HG03045 (cell line): ENCODE measurements at regions not wholly inside any gene's neighbourhood (a gene's known extent, or its start where the extent isn't known, plus 50 kb on each side); places are given as distances from the start of the nearest gene placed in this dataset.

Experiments
- ATAC-seq: cut with Tn5 transposase; IDR thresholded peaks from one replicate; pipeline ENCODE4 v1.9.1; 2021; ENCODE audit warnings: mild to moderate bottlenecking, moderate library complexity; ENCODE audit not compliant: unreplicated experiment

GRCh38 chr17:73879987-73880386 lies 235.7 kb upstream of the SDK2 start:
- no peak for ATAC-seq

GRCh38 chr17:73882590-73882989 lies 238.3 kb upstream of the SDK2 start:
- ATAC-seq = no peak

DNA sequence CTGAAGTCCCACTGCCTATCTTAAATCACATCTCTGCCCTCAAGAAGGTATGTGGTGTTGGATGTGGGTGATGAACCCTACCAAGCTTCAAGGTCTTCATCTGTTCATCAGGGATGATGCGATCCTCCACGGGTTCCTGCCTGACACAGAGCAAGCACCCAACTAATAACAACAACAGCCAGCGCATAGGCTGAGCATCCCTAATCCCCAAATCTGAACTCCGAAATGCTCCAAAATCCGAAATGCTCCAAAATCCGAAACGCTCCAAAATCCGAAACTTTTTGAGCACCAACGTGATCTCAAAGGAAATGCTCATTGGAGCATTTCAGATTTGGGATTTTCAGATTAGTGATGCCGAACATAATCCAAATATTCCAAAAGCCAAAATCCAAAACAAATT lies 238.9 kb upstream of the SDK2 start:
- no peak for ATAC-seq

DNA sequence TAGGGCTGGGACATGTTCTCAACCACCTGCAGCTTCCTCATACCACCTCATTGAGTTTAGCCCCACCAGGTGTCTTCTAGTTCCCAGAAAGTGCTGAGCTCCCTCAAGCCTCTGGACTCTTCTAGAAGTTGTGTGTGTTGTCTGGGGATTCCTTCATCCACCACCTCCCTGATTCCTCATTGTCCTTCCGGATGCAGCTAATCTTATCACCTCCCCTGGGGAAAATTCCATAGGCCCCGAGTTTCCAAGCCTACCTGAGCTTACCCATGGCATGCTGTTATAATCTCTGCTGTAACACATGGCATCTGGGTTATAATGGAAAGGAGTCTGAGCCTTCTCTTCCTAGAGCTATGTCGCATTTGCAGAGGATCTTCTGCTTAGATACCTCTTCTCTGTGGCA lies 243.5 kb upstream of the SDK2 start:
- no peak for ATAC-seq

DNA sequence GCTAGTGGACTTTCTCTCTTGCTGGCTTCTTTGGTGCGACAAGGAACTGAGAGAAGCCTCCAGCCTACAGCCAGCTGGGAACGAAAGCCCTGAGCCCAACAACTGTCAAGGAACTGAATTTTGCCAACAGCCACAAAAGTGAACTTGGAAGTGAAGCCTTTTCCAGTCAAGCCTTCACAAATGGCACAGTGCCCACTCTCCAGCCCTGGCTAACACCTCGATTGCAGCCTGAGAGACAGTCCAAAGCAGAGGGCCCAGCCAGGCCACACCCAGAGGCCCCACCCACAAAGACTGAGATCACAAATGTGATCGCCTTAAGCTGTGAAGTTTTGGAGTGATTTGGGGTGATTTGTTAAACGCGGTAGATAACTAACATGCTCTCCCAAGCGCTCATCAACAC lies 244.6 kb upstream of the SDK2 start:
- ATAC-seq = no peak

- ATAC-seq = no peak
Observed at GRCh38 chr17:73889439-73889838, 245.2 kb upstream of the SDK2 start.

GRCh38 chr17:73890831-73891405 lies 246.7 kb upstream of the SDK2 start:
- ATAC-seq = no peak

GRCh38 chr17:73895157-73895556 lies 250.9 kb upstream of the SDK2 start:
- ATAC-seq = no peak

DNA sequence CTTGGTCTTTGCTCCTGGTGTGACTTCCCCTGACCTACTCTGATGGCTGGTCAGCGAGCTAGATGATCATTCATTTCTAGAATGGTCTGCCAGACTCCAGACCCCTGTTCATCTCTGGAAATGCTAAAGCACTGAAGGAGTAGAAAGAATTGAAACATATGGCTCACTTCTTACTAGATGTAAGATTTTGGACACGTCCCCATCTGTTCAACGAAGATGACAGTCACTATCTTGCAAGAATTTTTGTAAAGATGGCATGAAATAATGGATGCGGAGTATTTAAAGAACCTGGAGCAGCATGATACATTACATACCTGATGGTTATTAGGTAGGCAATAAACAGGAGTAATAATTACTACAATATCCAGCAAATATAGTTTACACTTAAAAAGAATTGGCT lies 252.7 kb upstream of the SDK2 start:
- ATAC-seq = no peak

GRCh38 chr17:73899839-73900238 lies 255.6 kb upstream of the SDK2 start:
- no peak for ATAC-seq

GRCh38 chr17:73900516-73900915 lies 256.3 kb upstream of the SDK2 start:
- no peak for ATAC-seq

- no peak for ATAC-seq
Observed at GRCh38 chr17:73901249-73901648, 257.0 kb upstream of the SDK2 start.

DNA sequence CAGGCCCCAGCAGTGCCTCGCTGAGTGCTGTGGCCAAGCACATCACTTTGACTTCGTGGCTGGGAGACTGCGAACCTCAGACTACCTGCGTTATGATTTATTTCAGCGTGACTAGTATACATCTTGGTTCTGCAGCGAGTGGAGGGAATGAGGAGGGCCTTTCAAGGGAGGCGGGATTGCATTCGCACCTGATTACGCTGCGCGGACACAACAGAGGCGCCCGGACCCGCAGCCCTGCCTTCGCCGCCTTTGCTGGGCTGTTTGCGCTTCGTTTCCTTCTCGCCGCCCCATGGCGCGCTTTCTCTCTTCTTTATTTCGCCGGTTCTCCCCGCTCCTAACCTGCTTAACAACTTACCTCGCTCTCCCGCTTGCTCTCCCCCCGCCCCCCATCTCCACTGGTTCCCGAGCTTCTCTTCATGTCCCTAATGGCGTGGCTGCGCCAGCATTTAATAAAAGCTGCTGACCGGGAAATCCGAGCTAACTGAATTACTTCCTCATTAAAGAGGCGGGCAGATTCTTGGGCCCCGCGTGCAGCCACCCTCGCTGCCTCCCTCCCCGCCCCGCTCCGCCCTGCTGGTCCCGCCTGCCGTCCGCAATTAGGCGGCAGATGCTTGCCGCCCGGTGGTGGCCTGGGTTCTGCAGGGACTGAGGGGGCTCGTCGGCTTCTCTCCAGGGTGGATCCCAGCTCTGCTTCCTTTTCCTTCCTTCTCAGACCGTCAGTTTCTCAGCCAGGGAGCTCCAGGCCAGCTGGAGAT lies 257.6 kb upstream of the SDK2 start:
- ATAC-seq = no peak

DNA sequence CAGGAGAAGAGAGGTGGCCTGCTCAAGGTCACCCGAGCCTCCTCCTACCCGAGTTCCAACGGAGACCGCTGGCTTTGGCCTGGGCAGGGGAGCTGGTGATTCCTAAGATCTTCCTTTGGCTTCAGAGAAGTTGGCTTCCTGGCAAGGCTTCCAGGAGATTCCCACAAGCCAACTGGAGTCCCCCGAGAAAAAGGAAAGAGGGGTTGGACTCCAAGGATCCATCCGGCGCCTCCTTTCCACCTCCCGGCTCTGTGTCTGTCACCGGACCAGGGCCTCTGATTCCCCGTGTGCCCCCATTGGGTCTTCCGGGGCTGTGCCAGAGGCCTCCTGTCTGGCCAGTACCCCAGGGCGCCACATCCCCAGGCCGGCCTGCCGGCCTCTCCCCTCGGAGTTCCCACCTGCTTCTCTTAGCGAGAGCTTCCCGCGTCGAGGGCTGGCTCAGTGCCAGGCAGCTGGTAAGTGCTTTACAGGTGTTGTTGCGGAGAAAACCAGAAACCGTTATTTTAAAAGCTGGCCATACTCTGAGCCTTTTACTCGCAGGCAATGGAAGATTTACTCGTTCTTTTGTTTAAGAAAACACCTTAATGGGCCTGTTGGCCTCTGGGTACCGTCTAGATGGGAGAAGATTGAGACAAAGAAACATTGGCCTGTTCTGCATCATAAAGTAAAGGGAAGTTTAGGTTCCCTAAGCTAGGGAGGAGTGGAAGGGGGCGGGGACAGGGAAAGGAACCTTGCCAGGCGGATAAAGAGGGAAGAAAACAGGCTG lies 258.4 kb upstream of the SDK2 start:
- ATAC-seq = no peak

DNA sequence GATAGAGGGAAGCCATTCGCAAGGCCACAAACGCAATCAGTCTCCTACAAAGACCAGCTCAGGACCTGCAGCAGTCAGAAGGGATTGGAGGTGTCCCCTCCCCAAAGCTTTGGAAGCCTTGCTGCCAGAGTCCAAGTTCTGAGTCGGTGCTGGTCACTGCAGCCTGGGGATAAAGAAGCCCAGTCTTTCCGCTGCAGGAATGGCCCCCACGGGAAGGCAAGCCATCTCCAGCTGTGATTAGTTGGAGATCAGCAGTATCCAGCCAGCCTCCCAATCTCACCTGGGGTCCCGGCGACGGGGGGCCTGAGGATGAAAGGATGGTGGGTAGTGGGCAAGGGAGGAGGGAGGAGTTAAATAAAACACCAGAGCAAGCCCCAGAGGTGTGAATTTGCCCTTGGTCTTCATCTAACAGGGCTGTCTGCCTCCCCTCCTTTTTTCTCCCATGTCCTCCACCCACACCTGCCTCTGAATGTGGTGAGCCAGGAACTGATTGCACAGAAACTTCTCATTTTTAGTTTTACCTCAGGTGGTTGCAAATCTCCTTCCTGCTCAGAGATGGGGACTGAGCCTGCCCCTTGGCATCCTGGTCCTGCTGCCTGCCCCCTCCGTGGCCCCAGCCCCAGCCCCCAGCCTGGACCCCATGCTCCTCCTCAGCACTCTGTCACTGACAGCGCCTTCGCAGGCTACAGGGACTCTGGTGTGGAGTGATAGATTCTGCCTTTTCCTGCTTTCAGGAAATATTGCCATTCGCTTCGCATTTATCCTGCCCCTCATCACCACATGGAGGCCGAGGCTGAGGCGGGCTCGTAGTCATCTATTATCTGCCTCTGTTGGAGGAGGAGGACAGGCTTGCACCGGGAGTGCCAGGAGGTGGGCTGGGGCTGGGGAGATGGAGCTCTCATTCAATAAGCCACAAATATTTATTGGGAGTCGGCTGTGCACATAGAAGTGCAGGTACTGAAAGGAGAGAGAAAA lies 262.9 kb upstream of the SDK2 start:
- ATAC-seq = no peak

DNA sequence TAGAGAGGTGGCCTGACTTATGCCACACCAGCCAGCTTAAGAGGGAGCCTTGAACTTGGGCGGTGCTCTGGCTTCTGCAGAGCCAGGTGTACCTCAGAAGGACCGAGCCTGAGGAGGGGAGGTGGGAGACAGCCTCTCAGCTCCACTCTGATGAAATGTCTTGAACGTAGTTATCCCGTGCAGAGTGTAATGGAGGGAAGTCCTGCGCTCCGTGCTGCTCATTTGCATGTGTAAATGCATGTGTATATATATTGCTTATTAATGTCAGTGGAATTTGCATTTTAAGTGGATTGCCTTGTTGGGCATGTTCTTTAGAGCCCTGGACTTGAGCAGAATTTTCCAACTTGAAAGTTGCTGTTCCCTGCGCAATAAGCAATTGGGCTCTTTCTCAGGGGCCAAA lies 264.9 kb upstream of the SDK2 start:
- ATAC-seq = no peak

- ATAC-seq = no peak
Observed at GRCh38 chr17:73910206-73910605, 266.0 kb upstream of the SDK2 start.

DNA sequence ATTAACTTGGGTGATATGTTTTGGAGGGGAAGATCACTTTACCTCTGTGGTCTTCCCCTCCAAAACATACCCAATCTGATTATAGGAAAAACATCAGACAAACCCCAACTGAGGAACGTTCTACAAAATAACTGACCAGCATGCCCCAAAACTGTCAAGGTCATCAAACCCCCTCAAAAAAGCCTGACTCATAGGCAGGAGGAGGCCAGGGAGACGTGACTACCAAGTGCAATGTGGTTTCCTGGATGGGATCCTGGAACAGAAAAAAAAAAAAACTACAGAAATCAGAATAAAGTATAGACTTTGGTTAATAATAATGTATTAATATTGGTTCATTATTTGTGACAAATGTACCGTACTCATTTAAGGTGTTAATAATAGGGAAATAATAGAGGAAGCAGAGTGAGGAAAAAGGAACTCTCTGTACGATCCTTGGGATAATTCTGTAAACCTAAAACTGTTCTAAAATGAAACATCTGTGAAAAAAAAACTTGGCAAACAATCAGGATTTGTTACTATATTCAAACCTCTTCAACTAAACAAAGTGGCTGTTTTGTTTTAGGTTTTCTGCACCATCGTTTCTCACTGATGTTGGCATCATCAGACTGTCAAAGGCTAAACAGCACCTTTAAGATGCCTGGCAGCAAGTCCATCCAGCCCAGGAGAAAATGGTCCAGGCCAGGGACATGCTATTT lies 266.7 kb upstream of the SDK2 start:
- ATAC-seq = no peak

DNA sequence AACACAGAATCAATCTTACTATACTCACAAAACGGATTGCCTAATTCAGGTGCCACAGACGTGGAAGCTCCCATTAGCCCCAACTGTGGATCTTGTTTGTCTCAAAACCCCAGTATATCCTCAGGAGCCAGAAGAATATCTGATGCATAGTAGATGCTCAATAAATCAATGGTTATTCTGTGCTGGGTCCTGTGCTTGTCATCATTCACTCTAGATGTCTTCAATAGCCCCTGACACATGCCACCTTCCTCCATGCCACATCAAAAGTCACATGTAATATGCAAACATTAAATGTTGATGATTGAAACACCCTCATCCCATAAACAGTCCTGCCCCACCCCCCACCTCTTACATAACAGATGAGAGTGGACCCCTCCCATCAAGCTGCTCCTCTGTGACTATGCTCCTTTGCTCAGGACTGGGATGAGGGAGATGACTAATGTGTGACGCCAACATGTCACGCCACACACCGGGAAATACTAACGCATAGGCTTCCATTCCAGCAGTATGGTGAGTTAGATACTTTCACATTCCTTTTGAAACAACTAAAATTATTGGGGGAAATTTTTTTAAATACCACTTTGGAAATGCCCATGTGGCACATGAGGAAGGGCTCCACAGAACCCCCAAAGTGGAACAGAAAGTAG lies 267.6 kb upstream of the SDK2 start:
- no peak for ATAC-seq

DNA sequence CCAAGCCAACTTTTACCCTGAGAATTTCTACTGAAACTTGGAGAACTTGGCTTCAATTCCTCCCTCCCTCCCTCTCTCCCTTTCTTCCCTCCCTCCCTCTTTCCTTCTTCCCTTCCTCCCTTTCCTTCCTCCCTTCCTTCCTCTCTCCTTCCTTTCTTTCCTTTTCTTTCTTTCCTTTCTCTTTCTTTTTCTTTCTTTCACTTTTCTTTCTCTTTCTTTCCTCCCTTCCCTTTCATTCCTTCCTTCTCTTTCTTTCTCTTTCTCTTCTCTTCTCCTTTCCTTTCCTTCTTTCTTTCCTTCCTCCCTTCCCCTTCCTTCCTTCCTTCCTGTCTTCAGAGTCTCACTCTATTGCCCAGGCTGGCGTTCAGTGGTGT lies 268.1 kb upstream of the SDK2 start:
- ATAC-seq = no peak
